ENCODE measurements at regions not wholly inside any gene's neighbourhood (a gene's known extent, or its start where the extent isn't known, plus 50 kb on each side); places are given as distances from the start of the nearest gene placed in this dataset.
A peak's percentile ranks its signal among the peaks of the same experiment; 100 is the strongest.

GRCh38 chr2:205885492-205886099 lies 200.4 kb downstream of the INO80D start (continued):
- TF ChIP-seq BCLAF1 (IDR thresholded peaks at IDR 0.05) (no peak), MTF1 (CRISPR knock-in tag; IDR thresholded peaks at IDR 0.05) (no peak), NFIC (IDR thresholded peaks at IDR 0.05; ENCODE audit: low read length) (no peak), FOXC1 (CRISPR knock-in tag; IDR thresholded peaks at IDR 0.05; ENCODE audit: borderline replicate concordance) (0 out of 2 replicates have a peak, but pooled peaks have one; percentile 65), RORA (CRISPR knock-in tag; IDR thresholded peaks at IDR 0.05) (no peak), HDAC6 (IDR thresholded peaks at IDR 0.05; ENCODE audit: low read depth, low read length) (no peak), BORCS8-MEF2B (CRISPR knock-in tag; IDR thresholded peaks at IDR 0.05) (peak; percentile 80; the same call in 1 of the 2 replicates), YEATS2 (CRISPR knock-in tag; IDR thresholded peaks at IDR 0.05; ENCODE audit: borderline replicate concordance) (peak; percentile 63; the same call in 1 of the 2 replicates), GATAD2A (CRISPR knock-in tag; IDR thresholded peaks at IDR 0.05) (no peak), FOSL1 (CRISPR knock-in tag; IDR thresholded peaks at IDR 0.05; ENCODE audit: borderline replicate concordance) (no peak), TOPORS (CRISPR knock-in tag; IDR thresholded peaks at IDR 0.05) (peak; percentile 63; the same call in 1 of the 2 replicates), NFIB (CRISPR knock-in tag; IDR thresholded peaks at IDR 0.05; ENCODE audit: borderline replicate concordance) (no peak), IKZF4 (CRISPR knock-in tag; IDR thresholded peaks at IDR 0.05; ENCODE audit: borderline replicate concordance, low read depth, not compliant biosample characterization) (no peak), KDM5B (CRISPR knock-in tag; IDR thresholded peaks at IDR 0.05; ENCODE audit: borderline replicate concordance) (peak; percentile 74; the same call in 1 of the 2 replicates), ZNF382 (CRISPR knock-in tag; IDR thresholded peaks at IDR 0.05; ENCODE audit: borderline replicate concordance) (no peak), ZNF619 (CRISPR knock-in tag; IDR thresholded peaks at IDR 0.05) (peak; percentile 96), ZNF367 (CRISPR knock-in tag; IDR thresholded peaks at IDR 0.05; ENCODE audit: borderline replicate concordance) (no peak), CREB1 (IDR thresholded peaks at IDR 0.05) (no peak), CREB1 (CRISPR knock-in tag; IDR thresholded peaks at IDR 0.05) (no peak), SOX6 (IDR thresholded peaks at IDR 0.05) (no peak), SOX6 (CRISPR knock-in tag; IDR thresholded peaks at IDR 0.05) (peak; percentile 25; the same call in 1 of the 2 replicates), MEIS2 (CRISPR knock-in tag; IDR thresholded peaks at IDR 0.05) (no peak), SMARCC2 (IDR thresholded peaks at IDR 0.05) (no peak), ZNF17 (CRISPR knock-in tag; IDR thresholded peaks at IDR 0.05) (no peak), RXRA (CRISPR knock-in tag; IDR thresholded peaks at IDR 0.05) (peak; percentile 36; the same call in 1 of the 2 replicates), RFXAP (CRISPR knock-in tag; IDR thresholded peaks at IDR 0.05; ENCODE audit: borderline replicate concordance) (peak; percentile 65; the same call in 1 of the 2 replicates), REPIN1 (CRISPR knock-in tag; IDR thresholded peaks at IDR 0.05; ENCODE audit: borderline replicate concordance, low read depth) (peak; percentile 77; the same call in 1 of the 2 replicates), ZNF501 (CRISPR knock-in tag; IDR thresholded peaks at IDR 0.05) (peak; percentile 48; the same call in 1 of the 2 replicates)

Data from HepG2 (cell line).